GM19463 (cell line): ENCODE measurements at regions not wholly inside any gene's neighbourhood (a gene's known extent, or its start where the extent isn't known, plus 50 kb on each side); places are given as distances from the start of the nearest gene placed in this dataset.
"Not testable (repeated sequence)": the region's sequence is repeated elsewhere in the genome, so short reads cannot be mapped to it uniquely, and the experiment has no call there.

Experiments
- ATAC-seq: cut with Tn5 transposase; IDR thresholded peaks from one replicate; pipeline ENCODE4 v1.9.1; 2021; ENCODE audit warnings: mild to moderate bottlenecking, moderate library complexity; ENCODE audit not compliant: unreplicated experiment

- ATAC-seq = no peak
These were observed 216.7 kb upstream of the IGFBP3 start for GRCh38 chr7:46137725-46138124.

- ATAC-seq = no peak
These were observed 214.5 kb upstream of the IGFBP3 start for GRCh38 chr7:46135557-46135956.

- ATAC-seq = no peak
These were observed 213.7 kb upstream of the IGFBP3 start for GRCh38 chr7:46134795-46135194.

GRCh38 chr7:46134385-46134784, 213.3 kb upstream of the IGFBP3 start:
- ATAC-seq = no peak

GRCh38 chr7:46133751-46134150, 212.7 kb upstream of the IGFBP3 start:
- ATAC-seq = no peak

GRCh38 chr7:46133072-46133471, 212.0 kb upstream of the IGFBP3 start:
- no peak for ATAC-seq

- no peak for ATAC-seq
These were observed 211.1 kb upstream of the IGFBP3 start for GRCh38 chr7:46131916-46132795.

- ATAC-seq = no peak
These were observed 208.8 kb upstream of the IGFBP3 start for GRCh38 chr7:46129831-46130230.

- ATAC-seq = no peak
These were observed 206.7 kb upstream of the IGFBP3 start for GRCh38 chr7:46127814-46128213.

- ATAC-seq = no peak
These were observed 205.7 kb upstream of the IGFBP3 start for GRCh38 chr7:46126675-46127300.

GRCh38 chr7:46123756-46124343, 202.8 kb upstream of the IGFBP3 start:
- no peak for ATAC-seq

- no peak for ATAC-seq
These were observed 194.3 kb upstream of the IGFBP3 start for GRCh38 chr7:46115410-46115809.

GRCh38 chr7:46109437-46109836, 188.4 kb upstream of the IGFBP3 start:
- ATAC-seq = no peak

GRCh38 chr7:46108272-46108671, 187.2 kb upstream of the IGFBP3 start:
- no peak for ATAC-seq

GRCh38 chr7:46107610-46108217, 186.6 kb upstream of the IGFBP3 start:
- no peak for ATAC-seq

- ATAC-seq = no peak
These were observed 179.4 kb upstream of the IGFBP3 start for GRCh38 chr7:46100521-46100920.

- no peak for ATAC-seq
These were observed 178.0 kb upstream of the IGFBP3 start for GRCh38 chr7:46099076-46099475.

GRCh38 chr7:46091071-46091470, 170.0 kb upstream of the IGFBP3 start:
- ATAC-seq = no peak

- no peak for ATAC-seq
These were observed 168.2 kb upstream of the IGFBP3 start for GRCh38 chr7:46089281-46089680.

GRCh38 chr7:46088486-46088885, 167.4 kb upstream of the IGFBP3 start:
- not testable (repeated sequence) for ATAC-seq

GRCh38 chr7:46080595-46081159, 159.6 kb upstream of the IGFBP3 start:
- no peak for ATAC-seq
